ENCODE measurements at regions not wholly inside any gene's neighbourhood (a gene's known extent, or its start where the extent isn't known, plus 50 kb on each side); places are given as distances from the start of the nearest gene placed in this dataset.
"Not testable (repeated sequence)": the region's sequence is repeated elsewhere in the genome, so short reads cannot be mapped to it uniquely, and the experiment has no call there.

DNA sequence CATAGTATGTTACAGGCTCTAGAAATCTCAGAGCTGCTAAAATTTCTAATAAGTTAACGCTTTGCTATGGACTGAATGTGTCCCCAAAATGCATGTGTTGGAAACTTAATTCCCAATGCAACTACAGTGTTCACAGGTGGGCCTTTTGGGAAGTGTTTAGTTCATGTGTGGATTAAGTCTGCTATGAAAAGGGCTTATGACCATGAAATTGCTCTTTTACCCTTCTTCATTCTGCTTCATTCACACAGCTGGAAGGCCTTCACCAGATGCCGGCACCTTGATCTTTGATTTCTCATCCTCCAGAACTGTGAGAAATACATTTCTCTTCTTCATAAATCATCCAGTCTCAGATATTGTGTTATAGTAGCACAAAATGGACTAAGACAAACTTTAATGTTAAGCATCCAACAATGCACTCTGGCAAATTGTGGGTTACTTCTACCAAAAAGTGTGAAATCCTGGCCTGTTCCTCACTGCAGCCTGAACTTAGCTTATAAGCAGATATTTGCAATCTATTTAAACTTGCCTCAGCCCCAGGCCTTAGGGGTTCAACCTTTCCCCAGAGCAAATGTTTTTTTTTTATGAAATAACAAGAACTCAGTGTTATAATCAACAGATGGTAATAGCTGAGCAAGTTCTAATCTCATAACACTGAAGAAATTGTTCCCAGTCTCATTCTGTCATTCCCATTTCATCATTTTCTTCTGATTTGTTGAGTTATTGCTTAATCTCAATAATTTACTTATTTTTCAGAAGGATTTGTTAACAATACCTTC lies 523.6 kb downstream of the KIF20B start:
- Mint-ChIP-seq H3K27me3 (no peaks in the 10 kb centered on the region), H3K4me1 (ENCODE audit: low read depth in 2 of 2) (no peaks in the 10 kb centered on the region), H3K4me3 (no peak overlapping the region), H3K36me3 (ENCODE audit: insufficient read depth) (no peaks in the 10 kb centered on the region), H3K27ac (no peak overlapping the region), H3K9me3 (peaks cover 2 to 6% of the 10 kb centered on the region in 2 donors)
- no peak for DNase-seq
- ATAC-seq (replicated peaks): no peak

DNA sequence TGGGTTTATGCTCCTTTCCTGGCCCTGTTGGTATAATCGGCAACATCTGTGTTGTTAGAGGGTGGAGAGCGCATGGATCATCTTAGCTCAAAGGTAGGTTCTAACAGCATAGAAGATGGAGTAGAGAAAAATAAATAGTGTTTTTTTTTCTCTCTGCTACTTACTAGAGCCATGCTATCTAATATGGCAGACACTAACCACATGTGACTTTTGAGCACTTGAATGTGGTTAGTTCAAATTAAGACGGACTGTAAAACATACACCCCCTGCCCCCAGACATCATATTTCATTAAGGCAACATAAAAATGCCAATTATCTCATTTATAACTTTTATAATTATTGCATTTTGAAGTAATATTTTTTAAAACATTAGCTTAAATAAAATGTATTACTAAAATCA lies 525.1 kb downstream of the KIF20B start:
- Mint-ChIP-seq H3K4me3 (no peak overlapping the region), H3K4me1 (ENCODE audit: low read depth in 2 of 2) (no peaks in the 10 kb centered on the region), H3K27me3 (no peaks in the 10 kb centered on the region), H3K36me3 (ENCODE audit: insufficient read depth) (no peaks in the 10 kb centered on the region), H3K9me3 (peaks cover 3 to 6% of the 10 kb centered on the region in 2 donors), H3K27ac (no peak overlapping the region)
- DNase-seq (no peak), ATAC-seq (replicated peaks) (no peak)

DNA sequence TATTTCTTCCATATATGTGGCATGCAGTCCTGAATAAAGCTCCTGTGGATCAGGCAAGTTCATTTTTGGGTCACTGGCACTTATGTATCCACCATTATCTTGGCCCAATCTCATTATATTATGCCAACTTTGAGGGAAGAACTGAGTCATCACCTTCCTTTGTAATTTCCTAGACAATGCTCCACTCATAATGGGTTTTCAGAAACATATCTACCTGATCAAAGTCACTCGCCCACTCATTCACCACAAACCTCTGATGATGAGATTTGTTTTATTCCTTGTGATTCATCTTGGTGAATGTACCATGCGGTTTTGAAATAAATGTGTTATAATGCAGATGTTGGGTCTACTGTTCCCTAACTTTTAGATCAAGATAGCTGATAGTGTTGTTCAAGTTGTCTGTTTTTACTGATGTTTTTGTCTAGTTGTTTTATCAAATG lies 525.8 kb downstream of the KIF20B start:
- peaks cover 2 to 13% of the 10 kb centered on the region in 2 donors for H3K9me3 Mint-ChIP-seq
- DNase-seq (no peak), ATAC-seq (replicated peaks) (no peak)
- H3K27me3 Mint-ChIP-seq: no peaks in the 10 kb centered on the region
- H3K27ac Mint-ChIP-seq: no peak overlapping the region
- H3K36me3 Mint-ChIP-seq (ENCODE audit: insufficient read depth): no peaks in the 10 kb centered on the region
- H3K4me3 Mint-ChIP-seq: no peak overlapping the region
- no peaks in the 10 kb centered on the region for H3K4me1 Mint-ChIP-seq (ENCODE audit: low read depth in 2 of 2)

DNA sequence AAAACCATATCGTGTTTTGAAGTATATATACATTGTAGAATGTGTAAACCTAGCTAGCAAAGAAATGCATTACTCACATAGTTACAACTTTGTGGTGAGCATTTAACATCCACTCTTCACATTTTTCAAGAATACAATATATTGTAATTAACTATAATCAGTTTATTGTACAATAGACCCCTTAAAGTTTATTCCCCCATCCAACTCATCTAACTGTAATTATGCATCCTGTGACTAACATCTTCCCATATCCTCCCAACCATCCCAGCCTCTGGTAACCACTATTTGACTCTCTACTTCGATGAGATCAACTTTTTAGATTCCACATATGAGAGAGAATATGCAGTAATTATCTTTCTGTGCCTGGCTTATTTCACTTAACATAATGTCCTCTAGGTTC lies 526.4 kb downstream of the KIF20B start:
- H3K9me3 Mint-ChIP-seq: peaks cover 2 to 14% of the 10 kb centered on the region in 2 donors
- H3K27me3 Mint-ChIP-seq: no peaks in the 10 kb centered on the region
- no peak overlapping the region for H3K4me3 Mint-ChIP-seq
- H3K4me1 Mint-ChIP-seq (ENCODE audit: low read depth in 2 of 2): no peaks in the 10 kb centered on the region
- DNase-seq (no peak), ATAC-seq (replicated peaks) (no peak)
- no peak overlapping the region for H3K27ac Mint-ChIP-seq
- H3K36me3 Mint-ChIP-seq (ENCODE audit: insufficient read depth): no peaks in the 10 kb centered on the region

DNA sequence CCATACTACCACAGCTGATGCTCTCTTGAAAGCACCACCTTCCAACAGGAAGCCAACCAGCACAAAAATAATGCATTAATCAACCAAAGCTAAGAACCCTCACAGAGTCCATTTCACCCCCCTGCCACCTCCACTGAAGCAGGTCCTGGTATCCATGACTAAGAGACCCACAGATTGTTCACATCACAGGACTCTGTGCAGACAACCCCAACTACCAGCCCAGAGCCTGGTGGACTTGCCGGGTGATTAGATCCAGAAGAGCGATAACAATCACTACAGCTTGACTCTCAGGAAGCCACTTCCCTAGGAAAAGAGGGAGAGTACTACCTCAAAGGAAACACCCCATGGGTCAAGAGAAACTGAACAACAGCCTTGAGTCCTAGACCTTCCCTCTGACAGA lies 528.1 kb downstream of the KIF20B start:
- Mint-ChIP-seq H3K4me3 (no peak overlapping the region), H3K9me3 (peaks cover 2 to 14% of the 10 kb centered on the region in 2 donors), H3K27ac (no peak overlapping the region), H3K27me3 (no peaks in the 10 kb centered on the region), H3K36me3 (ENCODE audit: insufficient read depth) (no peaks in the 10 kb centered on the region), H3K4me1 (ENCODE audit: low read depth in 2 of 2) (no peaks in the 10 kb centered on the region)
- ATAC-seq (replicated peaks) (no peak), DNase-seq (no peak)

DNA sequence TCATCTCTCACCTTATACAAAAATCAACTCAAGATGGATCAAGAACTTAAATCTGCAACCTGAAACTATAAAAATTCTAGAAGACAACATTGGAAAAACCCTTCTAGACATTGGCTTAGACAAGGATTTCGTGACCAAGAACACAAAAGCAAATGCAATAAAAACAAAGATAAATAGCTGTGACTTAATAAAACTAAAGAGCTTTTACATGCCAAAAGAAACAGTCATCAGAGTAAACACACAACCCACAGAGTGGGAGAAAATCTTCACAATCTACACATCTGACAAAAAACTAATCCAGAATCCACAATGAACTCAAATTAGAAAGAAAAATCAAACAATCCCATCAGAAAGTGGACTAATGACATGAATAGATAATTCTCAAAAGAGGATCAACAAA lies 532.4 kb downstream of the KIF20B start:
- DNase-seq; H3K4me1 Mint-ChIP-seq (ENCODE audit: low read depth in 2 of 2); H3K27me3 Mint-ChIP-seq; H3K4me3 Mint-ChIP-seq; ATAC-seq (replicated peaks); H3K27ac Mint-ChIP-seq; H3K36me3 Mint-ChIP-seq (ENCODE audit: insufficient read depth): not testable (repeated sequence)
- peaks cover 2 to 14% of the 10 kb centered on the region in 2 donors for H3K9me3 Mint-ChIP-seq

DNA sequence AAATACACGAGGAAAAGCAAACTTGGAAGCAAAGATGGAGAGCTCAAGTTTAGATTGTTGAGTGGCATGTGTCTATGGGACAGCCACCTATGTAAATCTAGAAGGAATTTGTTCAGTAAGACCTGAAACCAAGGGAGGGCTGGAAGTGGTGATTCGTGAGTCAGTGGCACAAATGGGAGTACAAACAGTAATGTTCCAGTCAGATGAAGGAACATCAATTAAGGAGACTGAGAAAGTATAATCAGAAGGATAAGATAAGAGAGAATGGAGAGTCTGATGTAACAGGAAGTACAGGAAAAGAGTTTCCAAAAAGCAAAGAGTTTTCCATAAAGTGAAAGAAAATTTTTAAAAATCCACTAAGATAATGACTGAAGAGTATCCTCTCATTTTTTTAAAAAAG lies 544.2 kb downstream of the KIF20B start:
- Mint-ChIP-seq H3K27me3 (no peaks in the 10 kb centered on the region), H3K4me1 (ENCODE audit: low read depth in 2 of 2) (no peaks in the 10 kb centered on the region), H3K4me3 (no peak overlapping the region), H3K27ac (no peak overlapping the region), H3K9me3 (peaks cover 0 to 3% of the 10 kb centered on the region in 2 donors), H3K36me3 (ENCODE audit: insufficient read depth) (no peaks in the 10 kb centered on the region)
- no peak for DNase-seq
- ATAC-seq (replicated peaks): no peak

DNA sequence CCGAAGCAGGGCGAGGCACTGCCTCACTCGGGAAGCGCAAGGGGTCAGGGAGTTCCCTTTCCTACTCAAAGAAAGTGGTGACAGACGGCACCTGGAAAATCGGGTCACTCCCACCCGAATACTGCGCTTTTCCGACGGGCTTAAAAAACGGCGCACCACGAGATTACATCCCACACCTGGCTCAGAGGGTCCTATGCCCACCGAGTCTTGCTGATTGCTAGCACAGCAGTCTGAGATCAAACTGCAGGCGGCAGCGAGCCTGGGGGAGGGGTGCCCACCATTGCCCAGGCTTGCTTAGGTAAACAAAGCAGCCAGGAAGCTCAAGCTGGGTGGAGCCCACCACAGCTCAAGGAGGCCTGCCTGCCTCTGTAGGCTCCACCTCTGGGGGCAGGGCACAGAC lies 549.4 kb downstream of the KIF20B start:
- not testable (repeated sequence) for H3K4me3 Mint-ChIP-seq; H3K27ac Mint-ChIP-seq; DNase-seq; ATAC-seq (replicated peaks); H3K9me3 Mint-ChIP-seq; H3K4me1 Mint-ChIP-seq (ENCODE audit: low read depth in 2 of 2); H3K27me3 Mint-ChIP-seq; H3K36me3 Mint-ChIP-seq (ENCODE audit: insufficient read depth)

DNA sequence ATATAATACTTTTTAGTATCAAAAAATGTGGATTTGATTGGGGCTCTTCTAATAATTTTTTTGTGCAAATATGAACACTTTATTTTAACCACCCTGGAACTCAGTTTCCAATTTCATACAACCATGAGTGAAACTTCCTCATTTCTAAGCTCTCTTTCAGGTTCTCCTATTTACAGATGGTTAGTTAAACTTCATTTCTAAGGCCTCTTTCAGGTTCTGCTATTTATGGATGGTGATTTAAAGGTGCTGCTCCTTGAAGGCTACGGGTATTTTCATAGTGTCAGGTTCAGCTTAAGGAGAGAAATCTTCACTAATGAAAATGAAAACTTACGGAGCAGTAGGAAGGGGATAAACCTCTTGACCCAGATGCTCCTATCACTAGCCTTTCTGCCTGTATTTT lies 568.3 kb downstream of the KIF20B start:
- no peaks in the 10 kb centered on the region for H3K4me1 Mint-ChIP-seq (ENCODE audit: low read depth in 2 of 2)
- H3K27ac Mint-ChIP-seq: no peak overlapping the region
- ATAC-seq (replicated peaks) (no peak), DNase-seq (no peak)
- no peaks in the 10 kb centered on the region for H3K36me3 Mint-ChIP-seq (ENCODE audit: insufficient read depth)
- H3K9me3 Mint-ChIP-seq: peaks cover 0 to 4% of the 10 kb centered on the region in 2 donors
- no peak overlapping the region for H3K4me3 Mint-ChIP-seq
- no peaks in the 10 kb centered on the region for H3K27me3 Mint-ChIP-seq

DNA sequence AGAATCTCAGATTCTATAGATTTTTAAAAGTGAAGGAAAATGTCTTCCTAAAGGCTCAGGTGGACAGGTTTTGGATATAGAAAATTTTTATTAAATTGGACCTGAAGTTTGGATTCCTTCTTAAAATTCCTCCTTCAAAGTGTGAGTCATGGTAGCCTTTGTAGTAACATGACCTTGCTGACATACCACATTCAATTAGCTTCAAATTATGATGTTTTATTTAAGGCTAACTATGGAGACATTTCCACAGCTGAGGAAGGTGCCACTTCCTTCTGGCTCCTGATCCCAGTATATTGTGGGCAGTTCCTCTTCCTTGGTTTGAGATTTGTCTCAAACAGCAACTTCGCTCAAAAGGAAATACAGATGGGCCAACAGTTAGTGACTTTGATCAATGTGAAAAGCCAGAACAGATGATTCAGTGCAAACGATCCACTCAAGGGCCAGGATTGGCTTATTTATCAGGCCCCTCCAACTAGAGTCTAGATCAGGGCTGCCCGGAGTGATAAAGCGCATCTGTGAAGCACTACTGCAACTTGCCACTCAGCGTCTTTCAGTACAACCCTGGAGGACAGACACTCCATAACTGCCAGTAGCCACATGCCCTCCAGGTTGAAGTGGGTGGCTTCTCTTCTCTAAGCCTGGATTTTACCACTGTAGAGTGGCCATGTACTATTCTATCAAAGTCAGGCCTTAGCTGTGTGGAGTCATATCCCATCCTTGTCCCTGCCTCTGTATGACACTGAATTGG lies 573.5 kb downstream of the KIF20B start:
- Mint-ChIP-seq H3K4me1 (ENCODE audit: low read depth in 2 of 2) (no peaks in the 10 kb centered on the region), H3K9me3 (peaks cover 0 to 1% of the 10 kb centered on the region in 2 donors), H3K27me3 (no peaks in the 10 kb centered on the region), H3K27ac (no peak overlapping the region), H3K36me3 (ENCODE audit: insufficient read depth) (no peaks in the 10 kb centered on the region), H3K4me3 (no peak overlapping the region)
- ATAC-seq (replicated peaks) (no peak), DNase-seq (no peak)

DNA sequence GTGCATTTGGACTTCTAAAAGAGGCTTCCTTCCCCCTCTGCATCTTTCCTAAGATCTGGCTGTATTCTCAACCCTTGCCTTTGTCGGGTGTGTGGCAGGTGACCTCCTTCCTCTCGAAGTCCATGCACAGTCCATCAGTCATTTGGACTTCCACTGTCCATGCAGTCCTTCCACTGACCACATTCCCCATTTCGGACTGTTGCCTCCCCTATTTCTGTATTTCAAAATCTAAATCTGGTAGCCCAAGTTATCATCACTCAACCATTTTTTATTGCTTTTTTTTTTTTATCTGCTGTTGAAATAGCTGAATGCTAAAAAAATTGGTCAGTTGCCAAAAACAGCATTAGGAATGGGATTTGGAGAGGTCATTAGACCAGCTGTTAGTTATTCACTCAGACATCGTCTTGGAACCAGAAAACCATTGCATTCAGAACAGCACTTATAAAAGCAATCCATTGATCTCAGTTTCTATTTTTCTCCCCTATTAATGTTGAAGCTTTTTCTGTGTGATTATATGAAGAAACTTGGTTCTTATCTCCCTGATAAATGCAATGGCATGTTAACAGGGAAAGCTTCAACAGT lies 575.6 kb downstream of the KIF20B start:
- no peaks in the 10 kb centered on the region for H3K36me3 Mint-ChIP-seq (ENCODE audit: insufficient read depth)
- no peaks in the 10 kb centered on the region for H3K4me1 Mint-ChIP-seq (ENCODE audit: low read depth in 2 of 2)
- ATAC-seq (replicated peaks) (no peak), DNase-seq (no peak)
- H3K27me3 Mint-ChIP-seq: no peaks in the 10 kb centered on the region
- no peak overlapping the region for H3K4me3 Mint-ChIP-seq
- no peak overlapping the region for H3K27ac Mint-ChIP-seq
- peaks cover 0 to under 1% of the 10 kb centered on the region in 2 donors for H3K9me3 Mint-ChIP-seq

DNA sequence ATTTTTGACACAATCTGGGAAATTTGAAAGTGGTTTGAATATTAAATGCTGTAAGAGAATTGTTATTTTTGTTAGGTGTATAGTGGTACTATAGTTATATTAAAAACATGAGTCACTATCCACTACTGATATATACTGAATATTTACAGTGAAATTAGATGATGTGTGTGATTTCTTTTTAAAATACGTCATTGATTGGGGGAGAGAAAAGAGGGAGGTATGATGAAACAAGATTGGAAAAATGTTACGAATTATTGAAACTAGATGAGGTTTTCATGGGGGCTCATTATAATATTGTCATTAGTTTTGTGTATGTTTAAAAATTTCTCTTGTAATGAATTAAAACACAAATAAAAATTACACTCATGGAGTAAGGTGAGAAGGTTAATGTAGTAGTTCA lies 571.4 kb downstream of the HTR7 start:
- DNase-seq (no peak), ATAC-seq (replicated peaks) (no peak)
- peaks cover 2 to 7% of the 10 kb centered on the region in 2 donors for H3K9me3 Mint-ChIP-seq
- H3K36me3 Mint-ChIP-seq (ENCODE audit: insufficient read depth): no peaks in the 10 kb centered on the region
- no peak overlapping the region for H3K27ac Mint-ChIP-seq
- H3K4me3 Mint-ChIP-seq: no peak overlapping the region
- no peaks in the 10 kb centered on the region for H3K4me1 Mint-ChIP-seq (ENCODE audit: low read depth in 2 of 2)
- no peaks in the 10 kb centered on the region for H3K27me3 Mint-ChIP-seq

DNA sequence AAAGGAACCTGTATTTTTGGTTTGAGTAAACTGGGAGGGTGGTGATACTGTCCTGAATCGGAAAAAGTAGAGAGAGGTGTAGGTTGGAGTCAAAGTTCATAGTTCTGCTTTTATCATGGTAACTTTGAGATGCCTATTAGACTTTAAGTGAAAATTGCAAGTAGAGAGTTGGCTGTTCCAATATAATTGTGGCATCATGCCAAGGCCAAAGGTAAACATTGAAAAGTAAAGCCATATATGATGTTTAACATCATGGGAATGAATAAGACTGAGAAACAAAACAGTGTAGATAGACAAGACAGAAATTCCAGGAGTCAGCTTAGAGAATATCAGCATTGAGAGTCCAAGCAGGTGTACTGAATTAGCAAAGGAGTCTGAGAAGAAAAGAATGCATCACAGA lies 570.9 kb downstream of the HTR7 start:
- no peak for ATAC-seq (replicated peaks)
- Mint-ChIP-seq H3K27ac (no peak overlapping the region), H3K27me3 (no peaks in the 10 kb centered on the region), H3K4me1 (ENCODE audit: low read depth in 2 of 2) (no peaks in the 10 kb centered on the region), H3K4me3 (no peak overlapping the region), H3K9me3 (peaks cover 2 to 7% of the 10 kb centered on the region in 2 donors), H3K36me3 (ENCODE audit: insufficient read depth) (no peaks in the 10 kb centered on the region)
- DNase-seq: no peak
